ENCODE measurements at regions not wholly inside any gene's neighbourhood (a gene's known extent, or its start where the extent isn't known, plus 50 kb on each side); places are given as distances from the start of the nearest gene placed in this dataset.

GRCh38 chr9:99549441-99549840, 272.2 kb upstream of the NR4A3 start:
- no peaks in the 10 kb centered on the region for H3K27me3 ChIP-seq (replicated peaks; ENCODE audit: insufficient read depth)
- no peak overlapping the region for H2AFZ ChIP-seq
- H3K4me1 ChIP-seq (ENCODE audit: insufficient read depth): no peaks in the 10 kb centered on the region
- H3F3A ChIP-seq (ENCODE audit: insufficient read depth): no peaks in the 10 kb centered on the region
- H3K9me3 ChIP-seq (ENCODE audit: low read depth): no peaks in the 10 kb centered on the region
- H3K4me2 ChIP-seq (ENCODE audit: unreplicated experiment): no peak overlapping the region
- in situ Hi-C loops (cut with MboI): no loop called here
- no peak overlapping the region for H3K27ac ChIP-seq
- no peaks in the 10 kb centered on the region for H3K36me3 ChIP-seq (ENCODE audit: low read depth)
- no peak overlapping the region for H3K4me3 ChIP-seq
- no peak overlapping the region for H3K9ac ChIP-seq
- H3K9me2 ChIP-seq (ENCODE audit: insufficient read depth): no peaks in the 10 kb centered on the region
- DNase-seq: no peak
- no peaks in the 10 kb centered on the region for H4K20me1 ChIP-seq (ENCODE audit: insufficient read depth)
- no peaks in the 10 kb centered on the region for H3K79me2 ChIP-seq (ENCODE audit: insufficient read depth)
- TF ChIP-seq EZH2phosphoT487 (IDR thresholded peaks at IDR 0.05; ENCODE audit: insufficient read depth, low read depth): no peak
- no peak for TF ChIP-seq EZH2 (IDR thresholded peaks at IDR 0.05; ENCODE audit: insufficient read depth, poor library complexity, severe bottlenecking)

GRCh38 chr9:99555792-99556191, 265.9 kb upstream of the NR4A3 start:
- H3K27me3 ChIP-seq (replicated peaks; ENCODE audit: insufficient read depth): no peaks in the 10 kb centered on the region; the same call in 1 of the 2 replicates
- TF ChIP-seq EZH2phosphoT487 (IDR thresholded peaks at IDR 0.05; ENCODE audit: insufficient read depth, low read depth): no peak
- no peak for TF ChIP-seq EZH2 (IDR thresholded peaks at IDR 0.05; ENCODE audit: insufficient read depth, poor library complexity, severe bottlenecking)
- H3K9ac ChIP-seq: no peak overlapping the region
- no peaks in the 10 kb centered on the region for H4K20me1 ChIP-seq (ENCODE audit: insufficient read depth)
- H3K4me1 ChIP-seq (ENCODE audit: insufficient read depth): no peaks in the 10 kb centered on the region
- DNase-seq: no peak
- no peaks in the 10 kb centered on the region for H3F3A ChIP-seq (ENCODE audit: insufficient read depth)
- no peak overlapping the region for H3K4me3 ChIP-seq
- WGBS, 2 experiments (ENCODE audit: low coverage in 1 of 2, low lambda C conversion rate in 2 of 2, missing lambda C conversion rate in 2 of 2): 39 to 48% methylated on average over 4 of the region's 4 CpGs
- no peaks in the 10 kb centered on the region for H3K36me3 ChIP-seq (ENCODE audit: low read depth)
- no peaks in the 10 kb centered on the region for H3K9me3 ChIP-seq (ENCODE audit: low read depth)
- H3K4me2 ChIP-seq (ENCODE audit: unreplicated experiment): no peak overlapping the region
- H3K27ac ChIP-seq: no peak overlapping the region
- H3K79me2 ChIP-seq (ENCODE audit: insufficient read depth): no peaks in the 10 kb centered on the region
- H2AFZ ChIP-seq: no peak overlapping the region
- H3K9me2 ChIP-seq (ENCODE audit: insufficient read depth): no peaks in the 10 kb centered on the region
- in situ Hi-C loops (cut with MboI): no loop called here

GRCh38 chr9:99556998-99557397, 264.7 kb upstream of the NR4A3 start:
- in situ Hi-C loops (cut with MboI): no loop called here

GRCh38 chr9:99557816-99558215, 263.9 kb upstream of the NR4A3 start:
- TF ChIP-seq EZH2 (IDR thresholded peaks at IDR 0.05; ENCODE audit: insufficient read depth, poor library complexity, severe bottlenecking) (no peak), EZH2phosphoT487 (IDR thresholded peaks at IDR 0.05; ENCODE audit: insufficient read depth, low read depth) (no peak)
- no peak for DNase-seq
- Histone ChIP-seq H3K9me2 (ENCODE audit: insufficient read depth) (no peaks in the 10 kb centered on the region), H3K79me2 (ENCODE audit: insufficient read depth) (no peaks in the 10 kb centered on the region), H3K9me3 (ENCODE audit: low read depth) (no peaks in the 10 kb centered on the region), H4K20me1 (ENCODE audit: insufficient read depth) (no peaks in the 10 kb centered on the region), H2AFZ (no peak overlapping the region), H3K27me3 (replicated peaks; ENCODE audit: insufficient read depth) (no peaks in the 10 kb centered on the region; the same call in 1 of the 2 replicates), H3K9ac (no peak overlapping the region), H3K4me2 (ENCODE audit: unreplicated experiment) (no peak overlapping the region), H3K4me3 (no peak overlapping the region), H3F3A (ENCODE audit: insufficient read depth) (no peaks in the 10 kb centered on the region), H3K4me1 (ENCODE audit: insufficient read depth) (no peaks in the 10 kb centered on the region), H3K36me3 (ENCODE audit: low read depth) (no peaks in the 10 kb centered on the region), H3K27ac (no peak overlapping the region)
- in situ Hi-C loops (cut with MboI): no loop called here
- 36 to 46% methylated on average over 2 of the region's 2 CpGs for WGBS, 2 experiments (ENCODE audit: low coverage in 1 of 2, low lambda C conversion rate in 2 of 2, missing lambda C conversion rate in 2 of 2)

More at GRCh38 chr9:99556998-99557397, 264.7 kb upstream of the NR4A3 start:
- H3K9ac ChIP-seq: no peak overlapping the region
- H3K27me3 ChIP-seq (replicated peaks; ENCODE audit: insufficient read depth): no peaks in the 10 kb centered on the region; the same call in 1 of the 2 replicates
- H3K79me2 ChIP-seq (ENCODE audit: insufficient read depth): no peaks in the 10 kb centered on the region
- no peak overlapping the region for H3K4me3 ChIP-seq
- H3K36me3 ChIP-seq (ENCODE audit: low read depth): no peaks in the 10 kb centered on the region
- no peaks in the 10 kb centered on the region for H4K20me1 ChIP-seq (ENCODE audit: insufficient read depth)
- no peaks in the 10 kb centered on the region for H3K4me1 ChIP-seq (ENCODE audit: insufficient read depth)
- H3K27ac ChIP-seq: no peak overlapping the region
- H3F3A ChIP-seq (ENCODE audit: insufficient read depth): no peaks in the 10 kb centered on the region
- H2AFZ ChIP-seq: no peak overlapping the region
- no peaks in the 10 kb centered on the region for H3K9me3 ChIP-seq (ENCODE audit: low read depth)
- TF ChIP-seq EZH2phosphoT487 (IDR thresholded peaks at IDR 0.05; ENCODE audit: insufficient read depth, low read depth) (no peak), EZH2 (IDR thresholded peaks at IDR 0.05; ENCODE audit: insufficient read depth, poor library complexity, severe bottlenecking) (no peak)
- no peak for DNase-seq
- WGBS, 2 experiments (ENCODE audit: low coverage in 1 of 2, low lambda C conversion rate in 2 of 2, missing lambda C conversion rate in 2 of 2): 42% methylated on average over 3 of the region's 3 CpGs
- no peaks in the 10 kb centered on the region for H3K9me2 ChIP-seq (ENCODE audit: insufficient read depth)
- H3K4me2 ChIP-seq (ENCODE audit: unreplicated experiment): no peak overlapping the region

- 53 to 75% methylated on average over 1 of the region's 1 CpG for WGBS, 2 experiments (ENCODE audit: low coverage in 1 of 2, low lambda C conversion rate in 2 of 2, missing lambda C conversion rate in 2 of 2)
- H3K4me3 ChIP-seq: no peak overlapping the region
- in situ Hi-C loops (cut with MboI): no loop called here
These were observed 261.9 kb upstream of the NR4A3 start for GRCh38 chr9:99559776-99560175.

More at GRCh38 chr9:99559776-99560175, 261.9 kb upstream of the NR4A3 start:
- H3K9ac ChIP-seq: no peak overlapping the region
- H3K79me2 ChIP-seq (ENCODE audit: insufficient read depth): no peaks in the 10 kb centered on the region
- no peak overlapping the region for H3K4me2 ChIP-seq (ENCODE audit: unreplicated experiment)
- no peak overlapping the region for H2AFZ ChIP-seq
- H4K20me1 ChIP-seq (ENCODE audit: insufficient read depth): no peaks in the 10 kb centered on the region
- H3F3A ChIP-seq (ENCODE audit: insufficient read depth): no peaks in the 10 kb centered on the region
- no peak overlapping the region for H3K27ac ChIP-seq
- no peaks in the 10 kb centered on the region for H3K9me2 ChIP-seq (ENCODE audit: insufficient read depth)
- no peaks in the 10 kb centered on the region for H3K9me3 ChIP-seq (ENCODE audit: low read depth)
- no peaks in the 10 kb centered on the region for H3K4me1 ChIP-seq (ENCODE audit: insufficient read depth)
- peaks cover 4% of the 10 kb centered on the region; the same call in 1 of the 2 replicates for H3K27me3 ChIP-seq (replicated peaks; ENCODE audit: insufficient read depth)
- TF ChIP-seq EZH2phosphoT487 (IDR thresholded peaks at IDR 0.05; ENCODE audit: insufficient read depth, low read depth) (no peak), EZH2 (IDR thresholded peaks at IDR 0.05; ENCODE audit: insufficient read depth, poor library complexity, severe bottlenecking) (no peak)
- no peaks in the 10 kb centered on the region for H3K36me3 ChIP-seq (ENCODE audit: low read depth)
- no peak for DNase-seq
